ENCODE measurements at regions not wholly inside any gene's neighbourhood (a gene's known extent, or its start where the extent isn't known, plus 50 kb on each side); places are given as distances from the start of the nearest gene placed in this dataset.

DNA sequence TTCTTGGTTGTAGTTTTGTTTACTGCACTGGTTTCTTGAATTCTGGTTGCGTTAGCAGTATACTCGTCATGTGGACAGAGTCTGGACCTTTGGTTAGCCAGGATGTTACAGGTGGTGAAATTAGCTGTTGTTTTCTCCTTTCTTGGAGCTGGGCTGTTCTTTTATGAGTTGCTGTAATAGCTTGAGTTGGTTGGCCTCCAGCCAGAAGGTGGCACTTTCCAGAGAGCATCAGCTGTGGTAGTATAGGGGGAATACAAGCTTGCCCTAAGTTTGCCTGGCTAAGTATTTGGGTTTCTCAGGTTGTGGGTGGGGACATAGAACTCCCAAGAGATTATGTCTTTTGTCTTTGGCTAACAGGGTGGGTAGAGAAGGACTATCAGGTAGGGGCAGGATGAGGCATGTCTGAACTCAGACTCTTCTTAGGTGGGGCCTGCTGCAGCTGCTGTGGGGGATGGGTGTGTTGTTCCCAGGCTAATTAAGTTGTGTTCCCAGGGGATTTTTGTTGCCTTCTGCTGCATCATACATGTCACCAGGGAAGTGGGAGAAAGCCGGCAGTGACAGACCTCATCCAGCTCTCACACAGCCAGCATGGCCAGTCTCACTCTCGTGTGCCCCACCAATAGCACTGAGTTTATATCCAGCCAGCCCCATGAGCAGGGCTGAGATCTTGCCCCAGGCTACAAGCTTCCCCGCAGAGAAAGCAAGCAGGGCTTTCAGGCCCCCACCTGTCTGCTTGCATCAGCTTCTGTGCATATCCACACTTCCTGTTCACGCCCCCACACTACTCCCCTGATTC, 246.7 kb upstream of the TPK1 start:
- no peak for DNase-seq

DNA sequence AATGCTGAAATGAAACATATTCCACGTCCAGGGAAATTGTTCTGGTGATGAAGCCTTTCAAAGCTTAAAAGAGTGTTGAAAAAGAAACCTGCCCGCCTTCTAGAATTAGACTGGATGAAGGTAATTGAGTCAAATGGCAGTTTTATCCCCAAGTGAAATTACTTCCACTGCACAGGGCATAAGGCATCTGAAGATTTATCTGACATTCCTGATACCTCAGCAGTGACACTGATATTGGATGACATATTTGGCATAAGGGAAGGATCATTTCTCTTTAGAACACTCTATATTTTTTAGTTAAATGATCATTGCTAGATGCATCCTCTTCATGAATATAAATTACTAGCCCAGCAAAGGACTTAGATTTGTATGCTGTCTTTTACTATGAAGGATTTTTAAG, 229.6 kb upstream of the TPK1 start:
- DNase-seq: no peak

DNA sequence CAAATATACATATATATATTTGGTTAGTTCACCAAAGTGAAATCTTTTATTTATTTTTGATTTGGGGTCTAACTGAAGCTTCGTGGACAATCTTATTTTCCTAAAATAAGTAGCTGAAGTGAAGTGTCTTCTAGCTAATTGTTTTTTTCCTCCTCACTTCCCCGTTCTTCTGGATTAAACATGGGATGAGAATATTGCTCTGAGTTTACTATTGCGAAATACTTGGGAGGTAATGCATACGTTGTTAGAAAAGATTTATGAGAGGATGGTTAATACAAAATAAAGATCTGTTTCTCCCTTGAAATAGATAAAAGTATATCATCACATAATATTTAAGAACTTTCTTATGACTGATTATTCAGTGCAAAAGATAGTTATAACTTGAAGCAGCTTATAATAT, 228.3 kb upstream of the TPK1 start:
- no peak for DNase-seq

DNA sequence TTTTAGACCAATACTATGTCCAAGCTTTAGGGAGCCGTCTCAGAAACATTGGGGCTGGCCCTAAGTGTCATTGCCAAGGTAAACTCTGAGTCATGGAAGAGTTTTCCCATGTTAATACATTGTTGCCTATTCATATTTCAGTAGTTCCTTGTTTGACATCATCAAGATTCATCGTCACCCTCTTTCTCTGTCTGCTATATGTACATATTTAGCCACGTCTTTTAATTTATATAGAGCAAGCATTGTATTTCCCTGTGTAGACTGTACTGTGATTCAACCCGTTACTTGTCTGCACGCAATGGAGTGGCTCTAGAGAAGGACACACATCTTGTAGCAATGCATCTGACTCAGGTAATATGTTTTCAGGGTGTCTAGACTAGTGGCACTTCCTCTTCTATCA, 217.9 kb upstream of the TPK1 start:
- DNase-seq: no peak

DNA sequence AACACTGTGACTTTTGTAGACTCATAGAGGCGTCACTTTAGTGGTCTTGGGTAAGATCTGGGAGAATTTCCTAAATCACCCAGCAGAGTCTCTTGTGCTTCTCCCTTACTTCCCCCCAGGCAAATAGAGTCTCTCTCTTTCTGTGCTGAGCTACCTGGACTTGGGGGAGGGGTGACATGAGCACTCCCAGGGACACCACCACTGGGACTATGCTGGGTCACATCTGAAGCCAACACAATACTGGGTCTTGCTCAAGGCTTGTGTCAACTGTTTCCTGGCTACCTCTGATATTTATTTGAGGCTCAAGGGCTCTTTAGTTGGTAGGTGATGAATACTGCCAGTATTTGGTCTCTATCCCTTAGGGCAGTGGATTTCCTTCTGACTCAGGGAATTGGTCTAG, 214.6 kb upstream of the TPK1 start:
- no peak for DNase-seq

DNA sequence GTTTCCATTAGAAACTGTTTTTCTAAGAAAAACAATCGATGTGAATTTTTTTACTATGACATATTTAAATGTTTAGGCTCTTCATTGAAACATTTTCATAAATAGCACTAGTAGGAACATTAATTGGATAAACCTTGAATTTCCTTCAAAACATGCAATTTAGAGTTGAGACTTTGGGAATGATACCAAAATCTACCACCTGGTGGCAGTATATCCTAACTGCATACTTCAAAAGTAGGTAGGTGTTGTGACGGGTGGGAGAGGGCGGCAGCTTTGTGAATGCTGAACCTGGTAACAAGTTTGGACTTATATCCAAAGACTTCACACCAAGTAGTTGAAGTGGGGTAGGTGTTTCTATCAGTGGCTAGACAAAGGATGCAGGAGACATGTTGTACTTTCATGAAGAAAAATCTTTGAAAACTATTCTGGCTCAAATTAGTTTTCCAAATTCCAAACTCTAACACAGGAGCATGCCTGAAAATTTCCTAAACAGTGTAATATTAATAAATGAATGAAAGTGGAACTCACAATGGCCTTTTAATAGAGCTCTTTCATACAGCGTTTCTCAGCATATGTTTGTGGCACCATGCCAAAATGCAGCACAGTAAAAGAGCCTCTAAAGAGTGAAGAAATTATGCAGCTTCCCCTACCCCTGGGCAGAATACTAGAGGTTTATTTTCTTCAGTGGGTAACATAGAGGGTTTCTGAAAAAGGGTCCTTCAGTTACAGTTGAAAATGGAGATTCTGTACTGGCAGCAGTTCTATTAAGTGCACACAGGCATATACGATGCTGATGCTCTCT, 201.0 kb upstream of the TPK1 start:
- peak; percentile 16 for DNase-seq

DNA sequence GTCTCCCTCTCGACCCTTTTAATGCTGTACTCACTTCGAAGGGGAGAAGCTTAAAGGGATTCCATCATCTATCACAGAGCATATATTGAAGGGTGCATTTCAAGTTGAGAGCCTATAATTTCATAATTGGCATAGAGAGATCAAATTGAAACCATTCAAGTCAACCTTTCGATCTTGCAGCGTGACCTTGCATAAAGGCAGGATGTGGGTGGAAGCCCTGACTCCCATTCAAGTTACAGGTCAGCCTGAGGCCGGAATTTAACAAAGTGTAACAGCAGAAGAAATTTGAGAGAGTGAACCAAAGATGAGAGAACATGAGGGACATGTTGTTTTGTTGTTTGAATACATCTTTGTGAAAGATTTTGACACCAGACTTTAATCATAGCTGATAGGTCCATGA, 195.3 kb upstream of the TPK1 start:
- no peak for DNase-seq

DNA sequence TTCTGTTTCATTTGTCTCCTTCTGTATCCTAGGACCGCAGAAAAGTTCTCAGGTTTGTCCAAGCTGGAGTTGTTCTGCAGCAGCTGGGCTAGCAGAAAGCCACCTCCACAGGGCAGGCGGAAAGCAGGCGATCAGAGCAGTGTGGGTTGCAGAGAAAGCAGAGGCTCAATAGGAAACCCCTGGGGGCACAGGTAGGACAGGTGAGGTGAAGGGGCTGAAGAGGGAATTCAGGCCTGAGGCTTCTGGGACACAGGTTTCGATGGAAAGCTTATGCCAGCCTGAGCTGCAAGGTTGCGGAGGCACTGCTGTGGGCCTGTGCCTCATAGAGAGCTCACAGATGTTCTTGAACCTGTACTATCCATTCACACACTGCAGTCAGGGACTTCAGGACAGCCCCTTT, 194.9 kb upstream of the TPK1 start:
- DNase-seq: no peak

DNA sequence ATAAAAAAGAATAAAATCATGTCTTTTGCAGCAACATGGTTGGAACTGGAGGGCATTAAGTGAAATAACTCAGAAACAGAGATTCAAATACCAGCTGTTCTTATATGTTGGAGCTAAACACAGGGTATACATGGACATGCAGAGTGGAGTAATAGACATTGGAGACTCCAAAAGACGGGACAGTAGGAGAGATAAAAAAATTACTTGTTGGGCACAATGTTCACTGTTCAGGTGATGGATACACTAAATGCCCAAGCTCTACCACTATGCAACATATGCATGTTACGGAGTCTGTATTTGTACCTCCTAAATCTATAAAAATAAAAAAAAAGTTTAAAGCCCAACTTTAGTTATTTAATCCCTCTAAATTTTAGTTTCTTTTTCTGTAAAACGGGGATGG, 184.6 kb upstream of the TPK1 start:
- DNase-seq: no peak

DNA sequence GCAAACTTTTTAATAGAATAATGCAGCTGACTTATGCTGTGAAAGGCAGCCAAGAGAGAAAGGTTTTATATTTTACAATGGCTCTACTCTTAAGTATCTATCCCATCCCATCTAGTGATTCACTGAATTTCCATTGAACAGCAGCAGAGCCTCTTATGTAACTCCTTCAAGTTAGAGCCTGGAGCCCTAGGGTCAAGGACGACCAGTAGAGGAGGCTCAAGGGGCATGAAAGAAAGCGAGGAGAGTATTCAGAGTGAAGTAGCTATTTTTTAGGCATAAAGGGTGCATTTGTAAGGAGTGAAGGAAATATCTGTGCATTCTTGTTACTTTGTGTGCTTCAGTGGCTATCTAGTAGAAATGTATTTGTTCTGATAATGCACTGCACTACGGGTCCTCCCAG, 180.2 kb upstream of the TPK1 start:
- DNase-seq: no peak

DNA sequence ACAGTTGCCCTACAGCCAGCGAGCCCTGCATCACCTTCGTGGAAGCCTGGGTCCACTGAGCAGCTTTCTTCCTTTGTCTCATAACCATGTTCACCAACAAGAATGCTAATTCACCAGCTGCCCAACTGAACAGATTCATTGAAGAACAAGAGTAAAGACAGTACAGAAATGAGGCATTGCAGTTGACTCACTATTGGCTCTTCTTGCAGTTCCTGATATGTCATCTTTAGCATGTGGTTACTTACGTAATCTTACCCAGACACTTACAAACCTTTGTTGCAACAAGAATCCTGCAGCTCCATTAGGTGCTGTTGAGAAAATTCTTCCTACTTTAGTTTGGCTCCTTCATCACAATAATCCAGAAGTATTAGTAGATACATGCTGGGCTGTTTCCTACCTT, 174.0 kb upstream of the TPK1 start:
- DNase-seq: no peak

DNA sequence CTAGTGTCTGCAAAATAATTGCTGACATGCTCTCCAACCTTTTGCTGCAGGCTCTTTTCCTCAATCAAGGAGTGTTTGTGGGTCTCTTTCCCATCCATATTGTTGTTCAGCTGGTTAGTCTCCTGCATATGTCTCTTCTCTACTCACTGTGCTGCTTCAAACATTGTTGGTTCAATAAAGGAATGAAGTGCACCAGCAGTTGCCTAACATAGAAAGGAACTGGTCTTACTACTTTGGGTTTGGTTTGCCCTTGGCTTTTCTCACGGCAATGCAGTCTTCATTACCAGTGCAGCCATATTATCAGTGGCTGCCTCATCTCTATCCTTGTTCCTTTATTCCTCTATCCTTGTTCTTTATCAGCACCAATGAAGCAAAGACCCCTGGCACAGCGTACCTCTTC, 169.7 kb upstream of the TPK1 start:
- no peak for DNase-seq

DNA sequence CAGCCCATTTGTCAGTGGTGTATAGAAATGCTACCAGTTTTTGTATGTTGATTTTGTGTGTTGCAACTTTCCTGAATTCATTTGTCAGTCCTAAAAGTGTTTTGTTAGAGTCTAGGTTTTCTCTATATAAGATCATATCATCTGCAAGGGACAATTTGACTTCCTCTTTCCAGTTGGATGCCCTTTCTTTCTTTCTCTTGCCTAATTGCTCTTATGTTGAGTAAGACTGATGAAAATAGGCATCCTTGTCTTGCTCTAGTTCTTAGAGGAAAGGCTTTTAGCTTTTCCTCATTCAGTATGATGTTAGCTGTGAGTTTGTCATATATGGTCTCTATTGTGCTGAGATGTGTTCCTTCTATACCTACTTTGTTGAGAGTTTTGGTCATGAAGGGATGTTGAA, 161.7 kb upstream of the TPK1 start:
- no peak for DNase-seq

DNA sequence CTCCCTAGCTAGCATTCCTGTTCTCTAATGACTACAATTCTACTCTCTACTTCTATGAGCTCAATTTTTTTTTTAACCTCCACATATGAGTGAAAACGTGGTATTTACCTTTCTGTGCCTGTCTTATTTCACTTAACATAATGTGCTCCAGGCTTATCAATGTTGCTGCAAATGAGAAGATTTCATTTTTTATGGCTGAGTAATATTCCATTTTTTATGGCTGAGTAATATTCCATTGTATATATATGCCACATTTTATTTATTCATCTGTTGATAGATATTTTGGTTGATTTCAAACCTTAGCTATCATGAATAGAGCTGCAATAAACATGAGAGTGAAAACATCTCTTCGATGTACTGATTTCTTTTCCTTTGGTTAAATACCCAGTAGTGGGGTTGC, 159.6 kb upstream of the TPK1 start:
- DNase-seq: no peak

DNA sequence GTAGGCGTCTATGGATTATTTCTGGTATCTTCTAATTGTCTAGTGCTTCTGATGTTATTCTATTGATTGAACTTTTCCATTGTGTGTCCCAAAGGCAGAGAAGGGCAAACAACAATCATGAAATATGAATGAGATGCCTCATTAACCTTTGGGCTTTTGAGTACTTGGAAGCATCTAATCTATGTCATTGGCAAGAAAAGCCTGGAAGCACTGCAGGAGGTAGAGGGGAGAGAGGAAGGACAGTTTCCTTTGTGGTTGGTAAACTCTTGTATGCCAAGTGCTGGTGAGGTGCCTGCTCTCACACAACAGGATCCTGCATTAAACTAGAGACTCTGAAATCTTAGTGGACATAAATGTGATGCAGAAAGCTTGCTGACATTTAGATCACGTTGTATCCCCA, 155.2 kb upstream of the TPK1 start:
- DNase-seq: no peak

DNA sequence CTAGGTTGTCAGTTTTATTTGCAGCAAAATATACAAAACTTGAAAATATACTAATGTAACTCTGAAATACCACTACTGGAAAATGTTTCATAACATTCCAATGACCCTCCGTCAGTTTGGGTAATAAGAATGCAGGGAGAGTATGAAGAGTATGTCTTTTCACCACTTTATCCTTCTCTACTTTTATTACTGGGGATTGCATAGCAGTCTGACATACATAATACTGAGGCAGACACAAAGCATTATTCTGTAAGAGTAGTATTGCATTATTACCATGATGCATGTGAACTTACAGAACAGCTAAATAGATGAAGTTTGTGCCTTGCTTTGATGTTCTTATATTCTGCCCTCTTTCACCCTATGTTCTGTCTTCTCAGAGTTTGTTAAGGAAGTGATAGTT, 151.8 kb upstream of the TPK1 start:
- DNase-seq: no peak

DNA sequence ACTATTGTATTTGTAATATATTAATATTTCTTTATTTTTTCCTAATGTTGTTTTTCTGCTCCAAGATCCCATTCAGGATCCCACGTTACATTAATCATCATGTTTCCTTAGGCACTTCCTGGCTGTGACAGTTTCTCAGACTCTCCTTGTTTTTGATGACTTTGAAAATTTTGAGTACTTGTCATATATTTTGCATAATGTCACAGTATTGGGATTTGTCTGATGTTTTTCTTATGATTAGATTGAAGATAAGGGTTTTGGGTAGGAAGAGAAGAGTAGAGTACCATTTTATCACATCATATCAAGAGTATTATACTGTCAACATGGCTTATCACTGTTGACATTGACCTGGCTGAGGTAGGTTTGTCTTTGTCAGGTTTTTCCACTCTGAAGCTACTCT, 146.3 kb upstream of the TPK1 start:
- DNase-seq: no peak

DNA sequence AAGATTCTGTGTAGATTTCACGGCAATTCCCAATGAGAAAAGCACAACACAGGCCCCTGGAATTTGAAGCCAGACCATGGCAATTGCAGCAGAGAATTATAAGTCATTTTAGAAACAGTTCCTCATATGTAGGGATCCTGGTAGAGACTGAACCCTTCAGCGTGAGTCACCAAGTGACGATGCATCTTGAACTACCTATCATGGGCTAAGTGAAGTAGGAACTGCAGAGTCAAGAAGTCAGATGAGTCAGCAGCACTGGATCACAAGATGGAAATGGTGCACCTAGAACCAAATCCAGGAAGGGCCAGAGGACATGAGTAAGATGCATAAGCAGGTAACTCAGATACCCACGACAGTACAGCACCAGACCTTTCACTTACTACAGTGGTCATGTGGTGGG, 140.0 kb upstream of the TPK1 start:
- DNase-seq: peak; percentile 4

DNA sequence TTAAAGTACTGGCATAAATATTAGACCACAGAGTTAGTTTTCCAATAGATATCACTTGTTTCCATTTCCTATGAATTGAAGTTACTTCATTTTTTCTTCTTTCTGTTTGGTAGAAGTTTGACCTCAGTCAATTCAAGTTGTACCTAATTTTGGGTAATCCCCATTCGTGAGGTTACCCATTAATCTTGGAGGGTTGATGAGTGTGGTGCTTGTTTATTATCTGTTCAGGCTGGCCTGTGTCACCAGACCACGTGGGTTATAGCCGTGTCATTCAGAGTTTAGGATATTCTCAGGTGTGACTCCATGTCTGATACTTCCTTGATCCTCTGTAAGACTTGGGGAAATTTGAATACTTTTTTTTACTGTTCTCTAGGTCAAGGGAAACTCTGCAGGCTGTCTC, 133.9 kb upstream of the TPK1 start:
- DNase-seq: no peak

DNA sequence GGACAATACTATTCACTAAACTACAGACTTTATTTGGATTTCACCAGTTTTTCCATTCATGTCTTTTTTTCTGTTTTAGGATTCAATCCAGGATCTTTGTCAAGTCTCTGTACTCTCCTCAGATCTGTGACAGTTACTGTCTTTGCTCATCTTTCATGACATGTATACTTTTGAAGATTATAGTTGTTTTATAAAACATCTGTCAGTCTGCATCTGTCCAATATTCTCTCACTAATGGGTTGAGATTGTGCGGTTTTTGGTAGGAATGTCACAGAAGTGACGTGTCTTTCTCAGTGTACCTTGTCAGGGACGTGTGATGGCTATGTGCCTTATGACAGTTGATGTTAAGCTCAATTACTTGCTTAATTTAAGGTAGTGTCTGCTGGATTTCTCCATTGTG, 124.9 kb upstream of the TPK1 start:
- no peak for DNase-seq

DNA sequence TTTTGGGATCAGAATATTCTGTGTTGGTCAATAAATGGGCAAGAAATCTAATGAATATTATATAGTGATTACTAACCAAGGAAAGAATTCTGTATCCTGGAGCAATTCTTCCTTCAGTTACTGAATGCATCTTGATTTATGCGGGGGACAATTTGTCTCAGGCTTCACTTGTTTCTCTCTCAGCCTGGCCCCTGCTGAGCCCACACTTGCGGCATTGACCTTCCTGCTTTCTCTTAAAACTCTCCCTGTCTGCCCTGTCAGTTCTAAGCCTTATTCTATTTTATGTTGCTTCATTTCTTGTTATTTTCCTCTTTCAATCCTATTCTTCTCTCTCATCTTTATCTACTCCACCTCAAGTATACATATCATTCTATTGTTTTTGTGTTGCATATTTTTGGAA, 122.1 kb upstream of the TPK1 start:
- DNase-seq: no peak

DNA sequence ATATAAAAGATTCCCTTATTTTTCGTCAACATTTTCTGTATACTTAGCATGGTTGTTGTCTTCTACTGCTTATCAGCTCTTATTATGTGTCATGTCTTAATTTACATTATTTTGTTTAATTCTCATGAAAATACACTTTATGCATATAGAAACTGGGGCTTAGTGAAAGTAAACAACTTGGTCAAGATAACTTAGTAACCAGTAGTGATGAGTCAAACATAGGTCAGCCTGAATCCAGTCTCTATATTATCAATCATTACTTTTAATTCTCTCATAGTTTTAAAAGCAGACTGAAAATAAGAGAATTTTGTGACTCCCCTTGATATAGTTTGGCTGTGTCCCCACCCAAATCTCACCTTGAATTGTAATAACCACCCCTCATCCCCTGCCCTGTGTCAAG, 119.6 kb upstream of the TPK1 start:
- DNase-seq: no peak

DNA sequence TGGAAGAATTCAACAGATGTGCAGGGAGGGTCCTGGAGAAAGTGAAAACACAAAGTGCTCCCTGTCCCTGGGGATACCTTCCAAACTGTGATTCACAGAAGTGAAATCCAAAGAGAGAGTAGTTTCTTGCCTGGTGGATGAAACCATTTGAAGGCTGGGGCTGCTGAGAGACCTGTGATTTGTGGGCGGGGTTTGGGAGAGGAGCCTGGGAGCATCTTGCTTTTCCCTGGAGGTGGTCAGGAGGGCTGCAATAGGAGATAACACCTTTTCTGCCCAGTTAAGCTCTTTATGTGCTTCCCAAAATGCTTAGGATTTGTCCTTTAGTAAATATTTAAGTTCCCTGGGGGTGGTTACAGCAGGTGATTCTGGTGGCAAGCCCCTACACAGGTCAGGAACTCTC, 105.3 kb upstream of the TPK1 start:
- DNase-seq: no peak

DNA sequence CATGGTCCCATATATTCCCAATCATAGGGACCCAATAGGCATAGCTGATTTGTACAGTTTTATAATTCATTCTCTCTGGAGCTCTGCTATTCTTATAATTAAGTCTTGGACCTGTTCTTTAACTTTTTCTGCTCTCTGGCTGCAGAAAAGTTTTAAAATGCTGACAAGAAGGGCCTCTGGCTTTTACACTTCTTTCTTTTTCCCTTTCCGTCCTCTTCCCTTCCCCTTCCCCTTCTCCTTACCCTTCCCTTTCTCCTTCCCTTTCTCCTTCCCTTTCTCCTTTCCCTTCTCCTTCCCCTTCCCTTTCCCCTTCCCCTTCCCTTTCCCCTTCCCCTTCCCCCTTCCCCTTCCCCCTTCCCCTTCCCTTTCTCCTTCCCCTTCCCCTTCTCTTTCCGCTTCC, 101.3 kb upstream of the TPK1 start:
- DNase-seq: no peak

DNA sequence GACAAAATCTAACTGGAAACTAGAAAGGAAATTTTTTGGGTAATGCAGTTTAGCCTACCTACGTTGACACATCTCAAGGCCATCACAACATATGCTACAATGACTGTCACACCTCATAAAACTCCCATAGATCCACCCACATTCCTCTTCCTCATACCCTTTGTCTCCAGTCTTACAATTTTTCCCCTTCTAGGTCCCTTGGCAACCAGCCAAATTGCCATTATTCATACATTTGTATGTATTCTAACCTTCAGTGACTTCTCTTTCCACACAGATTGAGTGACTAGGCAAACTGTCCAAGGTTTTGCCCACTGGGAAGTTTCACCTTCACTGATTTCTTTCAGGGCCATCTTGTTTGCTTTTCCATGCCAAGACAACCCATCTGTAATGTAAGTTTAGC, 100.5 kb upstream of the TPK1 start:
- DNase-seq: no peak
